ENCODE measurements at regions not wholly inside any gene's neighbourhood (a gene's known extent, or its start where the extent isn't known, plus 50 kb on each side); places are given as distances from the start of the nearest gene placed in this dataset.

- H4K20me1 ChIP-seq (ENCODE audit: insufficient read depth, low read length), result no peaks in the 10 kb centered on the region
- no peak for DNase-seq
- no peak overlapping the region for H3K27ac ChIP-seq (ENCODE audit: low read length)
Measured at GRCh38 chr5:109611061-109611460, 78.7 kb upstream of the MAN2A1 start.

DNA sequence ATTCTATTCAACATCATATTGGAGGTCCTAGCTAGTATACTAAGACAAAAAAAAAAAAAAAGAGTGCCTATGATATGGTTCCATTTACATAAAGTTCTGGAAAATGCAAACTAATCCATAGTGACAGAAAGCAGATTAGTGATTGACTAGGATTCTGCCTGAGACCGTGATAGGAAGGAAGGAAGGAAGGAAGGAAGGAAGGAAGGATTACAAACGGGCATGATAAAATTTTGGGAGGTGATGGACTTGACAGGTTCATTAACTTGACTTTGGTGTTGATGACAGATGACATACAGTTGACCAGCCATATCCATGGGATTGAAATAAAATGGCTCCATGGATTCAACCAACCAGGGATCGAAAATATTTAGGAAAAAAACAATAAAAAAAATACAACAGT is 79.1 kb upstream of the MAN2A1 start:
- Histone ChIP-seq H3K9me3 (replicated peaks; ENCODE audit: insufficient read depth, low read length) (no peaks in the 10 kb centered on the region), H4K20me1 (ENCODE audit: insufficient read depth, low read length) (no peaks in the 10 kb centered on the region), H3K27me3 (replicated peaks; ENCODE audit: insufficient read depth, low read length) (no peaks in the 10 kb centered on the region)

More at GRCh38 chr5:109611061-109611460, 78.7 kb upstream of the MAN2A1 start:
- Histone ChIP-seq H3K27me3 (replicated peaks; ENCODE audit: insufficient read depth, low read length) (no peaks in the 10 kb centered on the region), H3K4me1 (ENCODE audit: low read length) (no peaks in the 10 kb centered on the region), H3K9me3 (replicated peaks; ENCODE audit: insufficient read depth, low read length) (no peaks in the 10 kb centered on the region), H3K4me2 (ENCODE audit: low read depth, low read length) (no peak overlapping the region), H3K9ac (ENCODE audit: low read length) (no peak overlapping the region), H3K36me3 (replicated peaks; ENCODE audit: insufficient read depth, low read length) (no peaks in the 10 kb centered on the region), H3K9me2 (replicated peaks; ENCODE audit: insufficient read depth, low read length) (no peaks in the 10 kb centered on the region), H3K4me3 (ENCODE audit: low read length) (no peak overlapping the region), H2AFZ (ENCODE audit: low read length) (no peak overlapping the region), H3F3A (ENCODE audit: insufficient read depth, low read length) (no peaks in the 10 kb centered on the region), H3K79me2 (ENCODE audit: low read length) (no peaks in the 10 kb centered on the region)
- no peak for TF ChIP-seq EZH2 (optimal IDR thresholded peaks at IDR 0.05; ENCODE audit: low read depth, low read length)
- TF ChIP-seq EZH2phosphoT487 (IDR thresholded peaks at IDR 0.05; ENCODE audit: low read length), result no peak
- TF ChIP-seq CTCF (IDR thresholded peaks at IDR 0.05; ENCODE audit: low read length), result no peak

DNA sequence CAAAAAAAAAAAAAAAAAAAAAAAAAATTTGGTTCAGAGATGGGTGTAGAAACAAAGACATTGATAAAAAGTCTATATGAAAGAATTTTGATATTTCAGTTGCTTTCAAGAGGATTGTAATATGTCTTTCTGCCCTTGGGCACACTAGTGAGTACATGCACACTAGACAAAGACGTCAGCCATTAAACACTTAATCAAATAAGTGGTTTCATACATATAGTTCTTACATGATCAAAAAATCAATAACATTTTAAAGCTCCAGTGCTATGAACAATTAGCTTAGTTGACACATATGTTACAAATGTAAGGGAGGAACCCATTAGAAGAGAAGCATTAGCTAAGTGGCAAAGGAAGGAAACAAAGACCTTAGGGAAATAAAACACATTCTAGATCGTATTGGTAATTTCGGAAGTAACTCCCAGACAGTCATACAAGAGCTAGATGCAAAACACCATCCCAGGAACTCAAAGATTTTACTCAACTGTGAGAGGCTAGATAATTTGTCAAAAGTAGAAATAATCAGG is 84.5 kb upstream of the MAN2A1 start:
- Histone ChIP-seq H3K27ac (ENCODE audit: low read length) (no peak overlapping the region), H3F3A (ENCODE audit: insufficient read depth, low read length) (no peaks in the 10 kb centered on the region), H4K20me1 (ENCODE audit: insufficient read depth, low read length) (no peaks in the 10 kb centered on the region), H3K4me1 (ENCODE audit: low read length) (no peaks in the 10 kb centered on the region), H3K9me3 (replicated peaks; ENCODE audit: insufficient read depth, low read length) (no peaks in the 10 kb centered on the region), H3K4me2 (ENCODE audit: low read depth, low read length) (no peak overlapping the region), H3K36me3 (replicated peaks; ENCODE audit: insufficient read depth, low read length) (no peaks in the 10 kb centered on the region), H3K4me3 (ENCODE audit: low read length) (no peak overlapping the region), H3K79me2 (ENCODE audit: low read length) (no peaks in the 10 kb centered on the region), H3K9ac (ENCODE audit: low read length) (no peak overlapping the region), H3K27me3 (replicated peaks; ENCODE audit: insufficient read depth, low read length) (no peaks in the 10 kb centered on the region), H2AFZ (ENCODE audit: low read length) (no peak overlapping the region), H3K9me2 (replicated peaks; ENCODE audit: insufficient read depth, low read length) (no peaks in the 10 kb centered on the region)
- DNase-seq, result no peak
- TF ChIP-seq EZH2phosphoT487 (IDR thresholded peaks at IDR 0.05; ENCODE audit: low read length) (no peak), EZH2 (optimal IDR thresholded peaks at IDR 0.05; ENCODE audit: low read depth, low read length) (no peak), CTCF (IDR thresholded peaks at IDR 0.05; ENCODE audit: low read length) (no peak)

More for the DNA sequence above, 79.1 kb upstream of the MAN2A1 start:
- H3K4me2 ChIP-seq (ENCODE audit: low read depth, low read length), result no peak overlapping the region
- no peaks in the 10 kb centered on the region for H3K9me2 ChIP-seq (replicated peaks; ENCODE audit: insufficient read depth, low read length)
- H3K79me2 ChIP-seq (ENCODE audit: low read length), result no peaks in the 10 kb centered on the region
- no peak overlapping the region for H3K9ac ChIP-seq (ENCODE audit: low read length)
- no peaks in the 10 kb centered on the region for H3F3A ChIP-seq (ENCODE audit: insufficient read depth, low read length)
- no peak overlapping the region for H3K4me3 ChIP-seq (ENCODE audit: low read length)
- TF ChIP-seq CTCF (IDR thresholded peaks at IDR 0.05; ENCODE audit: low read length) (no peak), EZH2 (optimal IDR thresholded peaks at IDR 0.05; ENCODE audit: low read depth, low read length) (no peak), EZH2phosphoT487 (IDR thresholded peaks at IDR 0.05; ENCODE audit: low read length) (no peak)
- no peaks in the 10 kb centered on the region for H3K36me3 ChIP-seq (replicated peaks; ENCODE audit: insufficient read depth, low read length)
- no peak overlapping the region for H2AFZ ChIP-seq (ENCODE audit: low read length)
- no peak overlapping the region for H3K27ac ChIP-seq (ENCODE audit: low read length)
- DNase-seq, result no peak
- no peaks in the 10 kb centered on the region for H3K4me1 ChIP-seq (ENCODE audit: low read length)
